Sigmoid colon (tissue), 6 donors: ENCODE measurements at regions not wholly inside any gene's neighbourhood (a gene's known extent, or its start where the extent isn't known, plus 50 kb on each side); places are given as distances from the start of the nearest gene placed in this dataset.
"Not testable (repeated sequence)": the region's sequence is repeated elsewhere in the genome, so short reads cannot be mapped to it uniquely, and the experiment has no call there.

Source experiments
- DNase-seq: peaks from one replicate; pipeline ENCODE4 v3.0.0-alpha.2; 2019
- H3K27ac ChIP-seq, 4 donors: fragments of 200-600 bp; sonication (generic); one replicate each; pipeline ENCODE4 v1.5.1; 2016 to 2019; ENCODE audit warnings: mild to moderate bottlenecking in 1 of 4
- H3K27me3 ChIP-seq, 3 donors: fragments of 200-600 bp; sonication (generic); one replicate each; pipeline ENCODE4 v1.5.1; 2019; ENCODE audit warnings: mild to moderate bottlenecking in 1 of 3
- H3K36me3 ChIP-seq, 4 donors: fragments of 200-600 bp; sonication (generic); one replicate each; pipeline ENCODE4 v1.5.1; 2016 to 2019
- H3K4me1 ChIP-seq, 4 donors: fragments of 200-600 bp; sonication (generic); one replicate each; pipeline ENCODE4 v1.5.1; 2017 to 2019
- H3K4me3 ChIP-seq, 4 donors: fragments of 200-600 bp; sonication (generic); one replicate each; pipeline ENCODE4 v1.5.1; 2017 to 2019; ENCODE audit warnings: mild to moderate bottlenecking in 2 of 4, moderate library complexity in 1 of 4
- H3K9me3 ChIP-seq, 4 donors: fragments of 200-600 bp in 3 of 4; sonication (generic) in 3 of 4; one replicate each; pipeline versions ENCODE4 v1.5.1 to v1.6.1; 2013 to 2019
- EP300 ChIP-seq, 4 donors: sonication (generic); formaldehyde crosslinking; IDR thresholded peaks; one replicate each; pipeline ENCODE4 v1.6.1; 2017; ENCODE audit warnings: antibody characterized with exemption in 4 of 4
- POLR2A ChIP-seq, 2 donors: fragments of 450-650 bp; IDR thresholded peaks; one replicate each; pipeline ENCODE4 v1.6.1; 2016; ENCODE audit warnings: antibody characterized with exemption in 2 of 2, mild to moderate bottlenecking in 2 of 2, moderate library complexity in 2 of 2
- POLR2AphosphoS5 ChIP-seq, 4 donors: sonication (generic); formaldehyde crosslinking; IDR thresholded peaks; one replicate each; pipeline ENCODE4 v1.6.1; 2017; ENCODE audit warnings: antibody characterized with exemption in 4 of 4
- WGBS, 2 donors: extraction: QIAGEN DNeasy Blood & Tissue Kit; methylation state at CpG; one replicate each; pipeline ENCODE4 v1.1.7; 2013; 5-methylcytosine and 5-hydroxymethylcytosine counted together
- intact Hi-C: fragments of 100-400 bp; cut with DNase I; formaldehyde crosslinking; loops from one replicate; pipeline ENCODE4 v1.15.1; 2023
- TF ChIP-seq, protein P1 (sequence below), 4 experiments: fragments of 450-650 bp in 3 of 4; fragments of 200-600 bp in 1 of 4; IDR thresholded peaks; one replicate each; pipeline ENCODE4 v1.5.1; 2016 to 2019; ENCODE audit warnings: antibody characterized with exemption in 4 of 4, mild to moderate bottlenecking in 3 of 4, moderate library complexity in 2 of 4
- donor health status: healthy with polysubstance abuse.
- donor health status: healthy.

DNA sequence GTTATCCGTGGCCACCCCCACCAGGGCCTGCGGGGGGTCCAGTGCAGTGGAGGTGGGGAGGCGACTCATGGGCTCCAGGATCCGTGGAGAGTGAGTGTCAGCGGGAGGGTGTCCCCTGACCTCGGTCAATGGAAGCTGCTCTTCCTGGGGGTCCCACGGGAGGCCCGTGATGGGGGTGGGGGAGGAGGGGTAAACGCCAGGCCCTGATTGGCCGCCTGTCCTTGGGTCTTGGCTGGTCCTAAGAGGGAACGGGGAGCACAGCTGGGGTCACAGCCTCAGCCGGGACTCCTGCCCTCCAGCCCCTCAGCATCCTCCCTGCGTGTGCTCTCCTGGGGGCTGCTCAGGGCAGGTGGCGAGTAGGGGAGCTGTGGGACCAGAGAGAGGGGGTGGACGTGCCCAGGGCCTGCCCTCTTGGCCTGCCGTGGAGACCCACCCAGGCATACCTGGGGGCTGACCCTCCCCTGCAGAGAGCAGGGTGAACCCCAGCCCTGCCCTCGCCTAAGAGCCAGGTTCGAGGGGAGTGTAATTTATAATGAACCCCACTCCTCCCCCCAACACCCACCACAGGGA is 184.6 kb downstream of the GOLGA6L6 start:
- no peaks in the 10 kb centered on the region for H3K4me1 ChIP-seq
- H3K36me3 ChIP-seq = no peaks in the 10 kb centered on the region
- H3K27me3 ChIP-seq = no peaks in the 10 kb centered on the region
- no peak overlapping the region for H3K4me3 ChIP-seq
- peak; percentile 67 for DNase-seq
- H3K27ac ChIP-seq = no peak overlapping the region
- TF ChIP-seq, protein P1, sequence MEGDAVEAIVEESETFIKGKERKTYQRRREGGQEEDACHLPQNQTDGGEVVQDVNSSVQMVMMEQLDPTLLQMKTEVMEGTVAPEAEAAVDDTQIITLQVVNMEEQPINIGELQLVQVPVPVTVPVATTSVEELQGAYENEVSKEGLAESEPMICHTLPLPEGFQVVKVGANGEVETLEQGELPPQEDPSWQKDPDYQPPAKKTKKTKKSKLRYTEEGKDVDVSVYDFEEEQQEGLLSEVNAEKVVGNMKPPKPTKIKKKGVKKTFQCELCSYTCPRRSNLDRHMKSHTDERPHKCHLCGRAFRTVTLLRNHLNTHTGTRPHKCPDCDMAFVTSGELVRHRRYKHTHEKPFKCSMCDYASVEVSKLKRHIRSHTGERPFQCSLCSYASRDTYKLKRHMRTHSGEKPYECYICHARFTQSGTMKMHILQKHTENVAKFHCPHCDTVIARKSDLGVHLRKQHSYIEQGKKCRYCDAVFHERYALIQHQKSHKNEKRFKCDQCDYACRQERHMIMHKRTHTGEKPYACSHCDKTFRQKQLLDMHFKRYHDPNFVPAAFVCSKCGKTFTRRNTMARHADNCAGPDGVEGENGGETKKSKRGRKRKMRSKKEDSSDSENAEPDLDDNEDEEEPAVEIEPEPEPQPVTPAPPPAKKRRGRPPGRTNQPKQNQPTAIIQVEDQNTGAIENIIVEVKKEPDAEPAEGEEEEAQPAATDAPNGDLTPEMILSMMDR (IDR thresholded peaks at IDR 0.05) = no peak
- no peak for TF ChIP-seq POLR2A (IDR thresholded peaks at IDR 0.05)
- TF ChIP-seq EP300 (IDR thresholded peaks at IDR 0.05) = no peak
- no peak for TF ChIP-seq POLR2AphosphoS5 (IDR thresholded peaks at IDR 0.05)
- intact Hi-C loops = no loop called here
- WGBS, 2 donors = 82 to 86% methylated on average over 18 of the region's 18 CpGs
- peaks cover 0 to 8% (median 0%) of the 10 kb centered on the region in 4 donors for H3K9me3 ChIP-seq

DNA sequence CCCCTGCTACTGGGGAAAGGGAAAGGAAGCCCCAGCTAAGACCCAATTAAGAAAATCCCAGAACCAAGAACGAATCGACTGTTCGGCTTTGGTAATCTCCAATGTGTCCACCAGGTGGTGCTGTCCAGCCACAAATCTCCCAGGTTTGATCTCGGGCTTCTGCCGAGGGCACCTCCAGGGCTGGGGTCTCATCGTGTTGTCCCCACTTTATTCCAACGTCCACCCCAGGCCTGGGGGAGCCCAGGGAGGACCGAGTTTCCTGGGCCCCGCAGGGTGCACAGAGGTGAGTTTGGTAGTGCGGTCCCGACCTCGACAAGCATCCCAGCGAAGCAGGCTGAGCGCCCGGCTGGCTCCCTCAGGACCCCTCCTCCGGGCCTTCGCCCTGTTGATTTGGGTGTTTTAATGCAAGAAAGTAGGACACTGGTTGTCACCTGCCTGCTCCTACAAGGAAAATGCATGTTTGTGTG is 185.1 kb downstream of the GOLGA6L6 start:
- DNase-seq = peak; percentile 69
- no peaks in the 10 kb centered on the region for H3K36me3 ChIP-seq
- no peaks in the 10 kb centered on the region for H3K27me3 ChIP-seq
- no peak overlapping the region for H3K27ac ChIP-seq
- no peak overlapping the region for H3K4me3 ChIP-seq
- TF ChIP-seq EP300 (IDR thresholded peaks at IDR 0.05) = no peak
- TF ChIP-seq, protein P1 (IDR thresholded peaks at IDR 0.05) = peak; percentile 42 to 83 (median 60)
- intact Hi-C loops = no loop called here
- H3K9me3 ChIP-seq = peaks cover 0 to 8% (median 0%) of the 10 kb centered on the region in 4 donors
- H3K4me1 ChIP-seq = no peaks in the 10 kb centered on the region
- 63 to 70% methylated on average over 17 of the region's 17 CpGs for WGBS, 2 donors

DNA sequence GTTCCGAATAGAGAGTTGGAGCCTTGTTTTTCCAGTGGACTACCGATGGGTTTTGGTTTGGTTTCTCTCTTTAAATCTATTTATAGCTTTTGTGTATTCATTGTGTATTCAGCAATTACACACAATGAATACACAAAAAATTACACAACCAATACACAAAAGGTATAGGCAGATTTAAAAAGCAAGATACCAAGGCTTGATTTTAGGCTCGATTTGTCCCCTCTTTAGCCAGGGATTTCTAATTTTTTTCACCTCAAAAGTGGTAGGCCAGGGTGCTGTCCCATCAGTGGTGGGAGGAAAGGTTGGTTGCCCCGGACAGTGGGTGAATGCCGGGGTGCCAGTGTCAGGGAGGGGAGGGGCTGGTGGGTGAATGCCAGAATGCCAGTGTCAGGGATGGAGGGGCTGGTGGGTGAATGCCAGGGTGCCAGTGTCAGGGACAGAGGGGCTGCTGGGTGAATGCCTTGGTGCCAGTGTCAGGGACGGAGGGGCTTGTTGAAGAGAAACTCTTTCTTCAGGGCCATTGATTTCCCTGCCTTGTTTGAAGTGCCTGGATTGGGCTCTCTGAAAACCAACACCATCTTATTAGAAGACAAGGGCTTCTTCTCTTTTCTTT is 186.2 kb downstream of the GOLGA6L6 start:
- Histone ChIP-seq H3K27ac (no peak overlapping the region), H3K4me3 (no peak overlapping the region), H3K4me1 (no peaks in the 10 kb centered on the region), H3K36me3 (no peaks in the 10 kb centered on the region), H3K27me3 (no peaks in the 10 kb centered on the region), H3K9me3 (peaks cover 0 to 8% (median 0%) of the 10 kb centered on the region in 4 donors)
- no peak for TF ChIP-seq POLR2A (IDR thresholded peaks at IDR 0.05)
- TF ChIP-seq POLR2AphosphoS5 (IDR thresholded peaks at IDR 0.05) = no peak
- TF ChIP-seq EP300 (IDR thresholded peaks at IDR 0.05) = no peak
- TF ChIP-seq, protein P1 (IDR thresholded peaks at IDR 0.05) = no peak
- intact Hi-C loops = no loop called here
- WGBS, 2 donors = 83 to 84% methylated on average over 6 of the region's 6 CpGs
- DNase-seq = peak; percentile 62

DNA sequence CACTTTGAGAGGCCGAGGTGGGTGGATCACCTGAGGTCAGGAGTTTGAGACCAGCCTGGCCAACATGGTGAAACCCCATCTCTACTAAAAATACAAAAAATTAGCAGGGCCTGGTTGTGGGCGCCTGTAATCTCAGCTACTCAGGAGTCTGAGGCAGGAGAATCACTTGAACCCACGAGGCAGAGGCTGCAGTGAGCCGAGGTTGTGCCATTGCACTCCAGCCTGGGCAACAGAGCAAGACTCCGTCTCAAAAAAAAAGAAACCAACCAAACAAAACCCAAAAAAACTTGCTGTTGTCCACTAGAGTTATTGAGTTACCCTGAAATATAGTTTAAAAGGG is 186.7 kb downstream of the GOLGA6L6 start:
- intact Hi-C loops, H3K4me3 ChIP-seq: not testable (repeated sequence)
- WGBS, 2 donors = 59 to 74% methylated on average over 5 of the region's 5 CpGs

DNA sequence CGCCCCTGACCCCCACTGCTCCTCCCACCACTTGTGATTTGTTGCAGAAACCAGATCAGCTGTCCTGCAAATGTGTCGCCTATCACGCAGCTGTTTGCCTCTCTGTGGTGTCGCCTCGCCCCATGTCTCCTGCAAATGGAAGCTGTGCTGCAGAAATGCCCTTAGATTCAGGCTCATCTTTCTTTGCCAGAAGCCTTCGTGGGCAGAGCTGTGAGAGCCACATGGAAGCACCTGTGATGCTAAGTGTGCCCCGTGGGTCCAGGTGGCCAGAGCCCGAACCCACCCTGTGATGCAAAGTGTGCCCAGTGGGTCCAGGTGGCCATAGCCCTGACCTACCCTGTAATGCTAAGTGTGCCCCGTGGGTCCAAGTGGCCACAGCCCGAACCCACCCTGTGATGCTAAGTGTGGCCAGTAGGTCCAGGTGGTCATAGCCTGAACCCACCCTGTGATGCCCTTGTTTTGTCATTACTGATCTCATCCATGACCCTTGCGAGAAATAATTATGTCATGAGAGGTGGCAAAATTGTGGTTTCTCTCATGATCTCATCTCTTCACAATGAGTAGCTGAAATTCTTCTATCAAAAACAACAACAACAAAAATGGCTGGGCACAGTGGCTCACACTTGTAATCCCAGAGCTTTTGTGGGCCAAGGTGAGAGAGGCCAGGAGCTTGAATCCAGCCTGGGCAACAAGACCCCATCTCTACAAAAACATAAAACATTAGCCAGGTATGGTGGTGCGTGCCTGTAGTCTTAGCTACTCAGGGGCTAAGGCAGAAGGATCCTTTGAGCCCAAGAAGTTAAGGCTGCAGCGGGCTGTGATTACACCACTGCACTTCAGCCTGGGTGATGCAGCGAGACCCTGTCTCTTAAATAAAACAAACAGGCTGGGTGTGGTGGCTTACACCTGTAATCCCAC is 187.4 kb downstream of the GOLGA6L6 start:
- no peaks in the 10 kb centered on the region for H3K4me1 ChIP-seq
- intact Hi-C loops = no loop called here
- 74 to 76% methylated on average over 14 of the region's 14 CpGs for WGBS, 2 donors
- TF ChIP-seq POLR2AphosphoS5 (IDR thresholded peaks at IDR 0.05) (no peak), POLR2A (IDR thresholded peaks at IDR 0.05) (no peak), EP300 (IDR thresholded peaks at IDR 0.05) (no peak)
- TF ChIP-seq, protein P1 (IDR thresholded peaks at IDR 0.05) = no peak
- DNase-seq = peak; percentile 61
- no peaks in the 10 kb centered on the region for H3K36me3 ChIP-seq
- H3K4me3 ChIP-seq = no peak overlapping the region
- no peaks in the 10 kb centered on the region for H3K27me3 ChIP-seq
- peaks cover 0 to 15% (median 0%) of the 10 kb centered on the region in 4 donors for H3K9me3 ChIP-seq
- H3K27ac ChIP-seq = no peak overlapping the region

More for the DNA sequence above, 186.7 kb downstream of the GOLGA6L6 start:
- not testable (repeated sequence) for DNase-seq, H3K4me1 ChIP-seq, H3K27ac ChIP-seq, H3K36me3 ChIP-seq, H3K27me3 ChIP-seq, H3K9me3 ChIP-seq
